ENCODE measurements at regions not wholly inside any gene's neighbourhood (a gene's known extent, or its start where the extent isn't known, plus 50 kb on each side); places are given as distances from the start of the nearest gene placed in this dataset.

DNA sequence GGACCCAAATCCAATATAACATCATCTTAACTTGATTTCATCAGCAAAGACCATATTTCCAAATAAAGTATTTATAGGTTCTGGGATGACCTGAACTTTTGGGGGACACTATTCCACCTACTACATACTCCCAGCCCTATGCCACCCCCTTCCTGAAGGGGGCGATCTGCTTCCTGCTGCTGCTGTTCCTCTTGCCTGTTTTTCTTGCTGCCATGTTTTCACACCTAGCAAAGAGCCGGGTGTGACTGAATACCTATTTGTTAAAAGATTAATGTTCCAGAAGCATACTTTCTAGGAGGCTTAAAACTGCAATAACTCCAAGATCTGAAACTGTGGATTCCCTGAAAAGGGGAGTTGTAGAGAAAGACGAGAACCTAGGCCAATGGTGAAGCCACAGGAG is 89.7 kb downstream of the ICOS start:
- ATAC-seq = no peak

DNA sequence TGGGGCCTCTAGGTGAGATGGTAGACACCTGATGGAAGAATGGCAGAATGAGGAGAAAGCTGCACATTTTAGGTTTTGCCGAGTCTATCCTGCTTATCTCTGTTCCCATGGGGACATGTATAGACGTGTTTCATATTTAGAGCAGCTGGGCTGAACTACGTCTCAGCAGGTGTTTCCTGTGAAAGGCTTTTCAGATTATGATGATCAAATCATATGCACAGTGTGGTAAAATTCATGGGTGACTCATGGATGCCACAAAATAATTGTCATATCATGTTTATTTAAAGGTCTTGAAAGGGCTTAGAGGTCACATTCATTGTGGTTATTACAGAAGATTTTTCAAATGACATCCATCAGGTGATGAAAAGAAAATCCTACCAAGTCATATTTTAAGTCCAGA is 90.5 kb downstream of the ICOS start:
- Histone ChIP-seq H3K4me3 (no peak overlapping the region), H3K36me3 (no peaks in the 10 kb centered on the region), H3K4me1 (peaks cover 0 to 3% (median 0%) of the 10 kb centered on the region in 3 donors), H3K27ac (no peak overlapping the region), H3K27me3 (no peaks in the 10 kb centered on the region), H3K9me3 (no peaks in the 10 kb centered on the region)
- intact Hi-C loops (cut with DNase I) = no loop called here
- no peak for TF ChIP-seq CTCF (IDR thresholded peaks at IDR 0.05)
- DNase-seq = no peak
- FAIRE-seq = no peak
- WGBS, 2 donors = 59 to 61% methylated on average over 3 of the region's 3 CpGs
- no peak for ATAC-seq

More for the DNA sequence above, 89.7 kb downstream of the ICOS start:
- DNase-seq = no peak
- H3K4me3 ChIP-seq = no peak overlapping the region
- peaks cover 0 to 3% (median 0%) of the 10 kb centered on the region in 3 donors for H3K4me1 ChIP-seq
- H3K9me3 ChIP-seq = no peaks in the 10 kb centered on the region
- FAIRE-seq = no peak
- no peaks in the 10 kb centered on the region for H3K36me3 ChIP-seq
- H3K27me3 ChIP-seq = no peaks in the 10 kb centered on the region
- no peak for TF ChIP-seq CTCF (IDR thresholded peaks at IDR 0.05)
- intact Hi-C loops (cut with DNase I) = no loop called here
- H3K27ac ChIP-seq = no peak overlapping the region
- WGBS, 2 donors = 75 to 76% methylated on average over 3 of the region's 3 CpGs

- WGBS, 2 donors = 75 to 79% methylated on average over 2 of the region's 2 CpGs
- DNase-seq (no peak), ATAC-seq (no peak)
Measured at GRCh38 chr2:204030322-204030721, 93.8 kb downstream of the ICOS start.

DNA sequence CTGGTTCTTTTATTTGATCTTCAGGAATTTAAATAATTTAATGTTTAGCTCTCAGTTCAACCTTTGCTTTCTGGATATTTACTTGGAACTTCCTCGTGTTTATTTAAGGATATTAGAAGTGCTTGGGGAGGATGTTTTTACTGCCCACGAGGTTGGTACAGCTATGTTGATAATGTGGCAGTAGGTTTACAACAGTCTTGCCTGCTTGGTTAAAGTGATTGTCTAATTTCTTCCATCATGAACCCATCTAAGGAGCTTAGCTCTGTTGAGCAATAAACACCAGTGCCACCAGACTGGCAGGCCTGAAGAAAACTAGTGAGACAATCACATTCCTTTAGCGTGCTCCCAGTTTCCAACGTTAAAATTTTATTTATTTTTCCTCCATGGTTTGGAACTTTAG is 94.5 kb downstream of the ICOS start:
- no peaks in the 10 kb centered on the region for H3K4me1 ChIP-seq
- 26 to 32% methylated on average over 4 of the region's 4 CpGs for WGBS, 2 donors
- DNase-seq (no peak), ATAC-seq (no peak), FAIRE-seq (no peak)
- no peaks in the 10 kb centered on the region for H3K36me3 ChIP-seq
- no peaks in the 10 kb centered on the region for H3K9me3 ChIP-seq
- TF ChIP-seq CTCF (IDR thresholded peaks at IDR 0.05) = no peak
- H3K4me3 ChIP-seq = no peak overlapping the region
- no peaks in the 10 kb centered on the region for H3K27me3 ChIP-seq
- no peak overlapping the region for H3K27ac ChIP-seq
- intact Hi-C loops (cut with DNase I) = no loop called here

More at GRCh38 chr2:204030322-204030721, 93.8 kb downstream of the ICOS start:
- Histone ChIP-seq H3K36me3 (no peaks in the 10 kb centered on the region), H3K27me3 (no peaks in the 10 kb centered on the region), H3K4me3 (no peak overlapping the region), H3K4me1 (no peaks in the 10 kb centered on the region), H3K27ac (no peak overlapping the region), H3K9me3 (no peaks in the 10 kb centered on the region)
- no peak for FAIRE-seq
- TF ChIP-seq CTCF (IDR thresholded peaks at IDR 0.05) = no peak
- intact Hi-C loops (cut with DNase I) = no loop called here

DNA sequence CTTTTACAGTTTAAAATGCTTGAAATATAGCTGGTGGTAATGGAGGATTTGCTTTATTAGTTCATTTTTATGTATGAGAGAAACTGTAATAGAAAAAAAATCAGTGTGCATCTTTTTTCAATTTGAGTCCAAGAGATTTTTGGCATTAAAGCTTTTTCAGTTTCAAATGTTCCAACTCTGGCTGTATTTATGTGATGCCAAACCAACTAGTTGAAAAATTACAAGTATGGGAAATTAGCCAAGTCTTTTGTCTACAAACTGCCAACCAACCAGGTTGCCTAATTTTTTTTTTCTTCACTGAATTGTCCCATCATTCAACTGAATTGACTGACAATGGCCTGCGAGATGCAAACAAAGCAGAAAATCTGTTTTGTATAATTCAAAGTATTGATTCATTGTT is 95.7 kb downstream of the ICOS start:
- no peak for TF ChIP-seq CTCF (IDR thresholded peaks at IDR 0.05)
- FAIRE-seq (no peak), ATAC-seq (no peak), DNase-seq (no peak)
- Histone ChIP-seq H3K4me3 (no peak overlapping the region), H3K9me3 (no peaks in the 10 kb centered on the region), H3K4me1 (no peaks in the 10 kb centered on the region), H3K27ac (no peak overlapping the region), H3K36me3 (no peaks in the 10 kb centered on the region), H3K27me3 (no peaks in the 10 kb centered on the region)
- WGBS, 2 donors = 68 to 71% methylated on average over 1 of the region's 1 CpG
- intact Hi-C loops (cut with DNase I) = no loop called here

All from pancreas (tissue), 10 donors.